ENCODE measurements at regions not wholly inside any gene's neighbourhood (a gene's known extent, or its start where the extent isn't known, plus 50 kb on each side); places are given as distances from the start of the nearest gene placed in this dataset.

GRCh38 chr2:215876139-215876936, 137.0 kb downstream of the MREG start:
- Histone ChIP-seq H3K27me3 (no peaks in the 10 kb centered on the region), H3K4me3 (no peak overlapping the region), H3K9me3 (no peaks in the 10 kb centered on the region), H3K4me1 (no peaks in the 10 kb centered on the region), H3K27ac (no peak overlapping the region), H3K36me3 (no peaks in the 10 kb centered on the region)
- DNase-seq (ENCODE audit: low spot score in 2 of 2): no peak
- intact Hi-C loops (cut with DNase I; ENCODE audit: low total_unique reads): no loop called here
- TF ChIP-seq POLR2AphosphoS5 (IDR thresholded peaks at IDR 0.05): no peak
- TF ChIP-seq POLR2A (IDR thresholded peaks at IDR 0.05): no peak
- TF ChIP-seq CTCF (IDR thresholded peaks at IDR 0.05): no peak

GRCh38 chr2:215874418-215874817, 138.9 kb downstream of the MREG start:
- Histone ChIP-seq H3K36me3 (no peaks in the 10 kb centered on the region), H3K4me3 (no peak overlapping the region), H3K27me3 (no peaks in the 10 kb centered on the region), H3K4me1 (no peaks in the 10 kb centered on the region), H3K27ac (no peak overlapping the region), H3K9me3 (no peaks in the 10 kb centered on the region)
- no peak for DNase-seq (ENCODE audit: low spot score in 2 of 2)
- intact Hi-C loops (cut with DNase I; ENCODE audit: low total_unique reads): no loop called here
- TF ChIP-seq POLR2AphosphoS5 (IDR thresholded peaks at IDR 0.05): no peak
- no peak for TF ChIP-seq CTCF (IDR thresholded peaks at IDR 0.05)
- no peak for TF ChIP-seq POLR2A (IDR thresholded peaks at IDR 0.05)

- Histone ChIP-seq H3K4me3 (no peak overlapping the region), H3K36me3 (no peaks in the 10 kb centered on the region), H3K27me3 (no peaks in the 10 kb centered on the region), H3K27ac (no peak overlapping the region), H3K4me1 (no peaks in the 10 kb centered on the region), H3K9me3 (no peaks in the 10 kb centered on the region)
- no peak for DNase-seq (ENCODE audit: low spot score in 2 of 2)
- TF ChIP-seq POLR2A (IDR thresholded peaks at IDR 0.05): no peak
- TF ChIP-seq POLR2AphosphoS5 (IDR thresholded peaks at IDR 0.05): no peak
- TF ChIP-seq CTCF (IDR thresholded peaks at IDR 0.05): no peak
- intact Hi-C loops (cut with DNase I; ENCODE audit: low total_unique reads): no loop called here
Observed at GRCh38 chr2:215870986-215871385, 142.4 kb downstream of the MREG start.

- no peak for DNase-seq (ENCODE audit: low spot score in 2 of 2)
- intact Hi-C loops (cut with DNase I; ENCODE audit: low total_unique reads): no loop called here
- Histone ChIP-seq H3K27me3 (no peaks in the 10 kb centered on the region), H3K4me3 (no peak overlapping the region), H3K36me3 (no peaks in the 10 kb centered on the region), H3K27ac (peak overlapping the region in 1 of 2 donors; percentile 50), H3K9me3 (no peaks in the 10 kb centered on the region), H3K4me1 (no peaks in the 10 kb centered on the region)
- no peak for TF ChIP-seq CTCF (IDR thresholded peaks at IDR 0.05)
- peak in 1 of 3 donors; percentile 58 for TF ChIP-seq POLR2AphosphoS5 (IDR thresholded peaks at IDR 0.05)
- no peak for TF ChIP-seq POLR2A (IDR thresholded peaks at IDR 0.05)
Observed at GRCh38 chr2:215870088-215870490, 143.3 kb downstream of the MREG start.

- no peak for DNase-seq (ENCODE audit: low spot score in 2 of 2)
- Histone ChIP-seq H3K4me3 (no peak overlapping the region), H3K9me3 (no peaks in the 10 kb centered on the region), H3K36me3 (no peaks in the 10 kb centered on the region), H3K27ac (no peak overlapping the region), H3K4me1 (no peaks in the 10 kb centered on the region), H3K27me3 (no peaks in the 10 kb centered on the region)
- TF ChIP-seq CTCF (IDR thresholded peaks at IDR 0.05) (no peak), POLR2AphosphoS5 (IDR thresholded peaks at IDR 0.05) (no peak), POLR2A (IDR thresholded peaks at IDR 0.05) (no peak)
- intact Hi-C loops (cut with DNase I; ENCODE audit: low total_unique reads): no loop called here
Observed at GRCh38 chr2:215868846-215869543, 144.4 kb downstream of the MREG start.
